Lower leg skin (tissue), 3 donors: ENCODE measurements at regions not wholly inside any gene's neighbourhood (a gene's known extent, or its start where the extent isn't known, plus 50 kb on each side); places are given as distances from the start of the nearest gene placed in this dataset.

ENCODE experiments used
- POLR2A ChIP-seq, 2 donors: fragments of 450-650 bp; IDR thresholded peaks; one replicate each; pipeline ENCODE4 v1.6.1; 2016 to 2017; ENCODE audit warnings: antibody characterized with exemption in 2 of 2, mild to moderate bottlenecking in 1 of 2, moderate library complexity in 1 of 2
- TF ChIP-seq, protein P1 (sequence below), 3 donors: fragments of 450-650 bp; IDR thresholded peaks; one replicate each; pipeline ENCODE4 v1.5.1; 2016; ENCODE audit warnings: antibody characterized with exemption in 3 of 3, mild to moderate bottlenecking in 3 of 3, moderate library complexity in 2 of 3

DNA sequence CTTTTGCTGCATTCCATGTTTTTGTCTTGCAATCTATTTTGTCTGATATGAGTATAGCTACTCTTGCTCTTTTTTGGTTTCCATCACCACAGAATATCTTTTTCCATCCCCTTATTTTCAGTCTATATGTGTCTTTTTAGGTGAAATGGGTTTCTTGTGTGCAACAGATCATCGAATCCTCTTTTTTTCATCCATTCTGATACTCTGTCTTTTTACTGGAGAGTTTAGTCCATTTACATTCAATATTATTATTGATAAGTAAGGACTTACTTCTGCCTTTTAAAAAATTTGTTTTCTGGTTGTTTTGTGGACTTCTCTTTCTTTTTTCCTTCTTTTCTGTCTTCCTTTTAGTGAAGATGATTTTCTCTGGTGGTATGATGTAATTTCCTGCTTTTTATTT, 64.6 kb upstream of the CD55 start:
- no peak for TF ChIP-seq POLR2A (IDR thresholded peaks at IDR 0.05)
- TF ChIP-seq, protein P1, sequence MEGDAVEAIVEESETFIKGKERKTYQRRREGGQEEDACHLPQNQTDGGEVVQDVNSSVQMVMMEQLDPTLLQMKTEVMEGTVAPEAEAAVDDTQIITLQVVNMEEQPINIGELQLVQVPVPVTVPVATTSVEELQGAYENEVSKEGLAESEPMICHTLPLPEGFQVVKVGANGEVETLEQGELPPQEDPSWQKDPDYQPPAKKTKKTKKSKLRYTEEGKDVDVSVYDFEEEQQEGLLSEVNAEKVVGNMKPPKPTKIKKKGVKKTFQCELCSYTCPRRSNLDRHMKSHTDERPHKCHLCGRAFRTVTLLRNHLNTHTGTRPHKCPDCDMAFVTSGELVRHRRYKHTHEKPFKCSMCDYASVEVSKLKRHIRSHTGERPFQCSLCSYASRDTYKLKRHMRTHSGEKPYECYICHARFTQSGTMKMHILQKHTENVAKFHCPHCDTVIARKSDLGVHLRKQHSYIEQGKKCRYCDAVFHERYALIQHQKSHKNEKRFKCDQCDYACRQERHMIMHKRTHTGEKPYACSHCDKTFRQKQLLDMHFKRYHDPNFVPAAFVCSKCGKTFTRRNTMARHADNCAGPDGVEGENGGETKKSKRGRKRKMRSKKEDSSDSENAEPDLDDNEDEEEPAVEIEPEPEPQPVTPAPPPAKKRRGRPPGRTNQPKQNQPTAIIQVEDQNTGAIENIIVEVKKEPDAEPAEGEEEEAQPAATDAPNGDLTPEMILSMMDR (IDR thresholded peaks at IDR 0.05): no peak
